Tibial nerve (tissue), 4 donors: ENCODE measurements at regions not wholly inside any gene's neighbourhood (a gene's known extent, or its start where the extent isn't known, plus 50 kb on each side); places are given as distances from the start of the nearest gene placed in this dataset.

Experiments
- DNase-seq, 2 donors: peaks; one replicate each; pipeline ENCODE4 v3.0.0-alpha.2; 2019; ENCODE audit warnings: low spot score in 2 of 2
- H3K27ac ChIP-seq, 4 donors: fragments of 200-600 bp; sonication (generic) in 3 of 4; one replicate each; pipeline ENCODE4 v1.5.1; 2017 to 2019; ENCODE audit warnings: mild to moderate bottlenecking in 1 of 4
- H3K27me3 ChIP-seq, 2 donors: fragments of 200-600 bp; sonication (generic) in 1 of 2; one replicate each; pipeline versions ENCODE4 v1.5.1 to v1.6.0; 2017 to 2019
- H3K36me3 ChIP-seq, 3 donors: fragments of 200-600 bp; sonication (generic); one replicate each; pipeline ENCODE4 v1.5.1; 2018 to 2019
- H3K4me1 ChIP-seq, 4 donors: fragments of 200-600 bp; sonication (generic) in 3 of 4; one replicate each; pipeline ENCODE4 v1.5.1; 2017 to 2019
- H3K4me3 ChIP-seq, 4 donors: fragments of 200-600 bp; sonication (generic) in 3 of 4; one replicate each; pipeline ENCODE4 v1.5.1; 2017 to 2019; ENCODE audit warnings: mild to moderate bottlenecking in 1 of 4, moderate library complexity in 1 of 4
- H3K9me3 ChIP-seq, 4 donors: fragments of 200-600 bp; sonication (generic) in 3 of 4; one replicate each; pipeline ENCODE4 v1.5.1; 2017 to 2019
- CTCF ChIP-seq, 5 experiments: fragments of 200-600 bp in 3 of 5; fragments of 450-650 bp in 2 of 5; sonication (generic) in 3 of 5; IDR thresholded peaks; one replicate each; pipeline ENCODE4 v1.5.1; 2016 to 2019; ENCODE audit warnings: antibody characterized with exemption in 5 of 5, mild to moderate bottlenecking in 3 of 5, moderate library complexity in 2 of 5
- EP300 ChIP-seq, 2 donors: sonication (generic); formaldehyde crosslinking; IDR thresholded peaks; one replicate each; pipeline ENCODE4 v1.6.1; 2017; ENCODE audit warnings: antibody characterized with exemption in 2 of 2, mild to moderate bottlenecking in 1 of 2
- POLR2A ChIP-seq, 2 donors: fragments of 450-650 bp; IDR thresholded peaks; one replicate each; pipeline ENCODE4 v1.6.1; 2017; ENCODE audit warnings: antibody characterized with exemption in 2 of 2, mild to moderate bottlenecking in 2 of 2, moderate library complexity in 2 of 2
- WGBS, 2 donors: methylation state at CpG; one replicate each; pipeline ENCODE4 v1.1.5; 2018; 5-methylcytosine and 5-hydroxymethylcytosine counted together

DNA sequence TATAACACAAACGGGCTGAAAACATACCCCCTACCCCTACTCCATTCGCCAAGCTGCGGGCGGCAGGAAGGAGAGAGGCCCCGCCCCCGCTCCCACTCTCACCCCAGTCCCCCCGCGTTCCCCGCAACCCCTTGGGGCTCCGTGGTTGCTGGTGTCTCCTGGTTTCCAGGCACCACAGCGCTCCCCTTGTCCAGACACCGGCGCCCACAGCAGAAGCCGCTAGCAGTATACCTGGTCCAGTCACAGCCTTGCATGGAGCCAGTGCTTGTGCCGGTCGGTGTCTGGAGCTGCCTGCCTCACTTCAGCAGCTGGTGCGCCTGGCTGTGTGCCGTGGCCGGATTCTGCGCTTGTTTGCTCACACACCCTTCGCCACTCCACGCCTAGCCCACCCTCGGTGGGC, 240.5 kb upstream of the DAB2 start:
- TF ChIP-seq EP300 (IDR thresholded peaks at IDR 0.05) (no peak), CTCF (IDR thresholded peaks at IDR 0.05) (no peak), POLR2A (IDR thresholded peaks at IDR 0.05) (no peak)
- Histone ChIP-seq H3K9me3 (peaks cover 0 to 5% (median 0%) of the 10 kb centered on the region in 4 donors), H3K36me3 (no peaks in the 10 kb centered on the region), H3K27ac (no peak overlapping the region), H3K4me1 (no peaks in the 10 kb centered on the region), H3K27me3 (no peaks in the 10 kb centered on the region), H3K4me3 (no peak overlapping the region)
- WGBS, 2 donors, result 92 to 93% methylated on average over 18 to 23 of the region's 23 CpGs
- DNase-seq, result no peak

DNA sequence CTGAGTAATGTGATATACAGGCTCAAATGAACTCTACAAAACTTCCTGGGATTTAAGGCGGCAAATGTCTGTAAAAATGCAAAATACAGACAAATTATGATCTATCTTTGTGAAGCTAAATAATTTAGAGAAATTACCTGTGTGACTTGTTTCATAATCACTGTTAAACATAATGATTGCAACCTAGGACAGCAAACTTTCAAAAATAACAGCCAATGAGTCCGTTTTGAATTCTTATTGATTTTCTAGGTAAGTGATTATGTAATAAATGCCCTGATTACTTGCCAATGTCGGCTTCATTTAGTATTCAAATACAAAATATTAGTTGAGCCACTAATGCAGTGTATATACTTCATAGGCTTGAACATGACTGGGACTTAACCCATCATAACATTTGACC, 238.2 kb upstream of the DAB2 start:
- H3K27me3 ChIP-seq, result no peaks in the 10 kb centered on the region
- H3K9me3 ChIP-seq, result peaks cover 0 to 5% (median 0%) of the 10 kb centered on the region in 4 donors
- no peak for TF ChIP-seq EP300 (IDR thresholded peaks at IDR 0.05)
- TF ChIP-seq POLR2A (IDR thresholded peaks at IDR 0.05), result no peak
- TF ChIP-seq CTCF (IDR thresholded peaks at IDR 0.05), result no peak
- DNase-seq, result no peak
- no peak overlapping the region for H3K4me3 ChIP-seq
- H3K27ac ChIP-seq, result no peak overlapping the region
- no peaks in the 10 kb centered on the region for H3K4me1 ChIP-seq
- no peaks in the 10 kb centered on the region for H3K36me3 ChIP-seq
- WGBS, 2 donors, result 88 to 90% methylated on average over 3 of the region's 3 CpGs

- no peak overlapping the region for H3K4me3 ChIP-seq
- TF ChIP-seq EP300 (IDR thresholded peaks at IDR 0.05) (no peak), CTCF (IDR thresholded peaks at IDR 0.05) (no peak), POLR2A (IDR thresholded peaks at IDR 0.05) (no peak)
- H3K27me3 ChIP-seq, result no peaks in the 10 kb centered on the region
- peaks cover 0 to 5% (median 0%) of the 10 kb centered on the region in 4 donors for H3K9me3 ChIP-seq
- no peak for DNase-seq
- H3K36me3 ChIP-seq, result no peaks in the 10 kb centered on the region
- H3K4me1 ChIP-seq, result peaks cover 0 to 4% (median 0%) of the 10 kb centered on the region in 4 donors
- no peak overlapping the region for H3K27ac ChIP-seq
These were observed 236.4 kb upstream of the DAB2 start for GRCh38 chr5:39661026-39661779.

DNA sequence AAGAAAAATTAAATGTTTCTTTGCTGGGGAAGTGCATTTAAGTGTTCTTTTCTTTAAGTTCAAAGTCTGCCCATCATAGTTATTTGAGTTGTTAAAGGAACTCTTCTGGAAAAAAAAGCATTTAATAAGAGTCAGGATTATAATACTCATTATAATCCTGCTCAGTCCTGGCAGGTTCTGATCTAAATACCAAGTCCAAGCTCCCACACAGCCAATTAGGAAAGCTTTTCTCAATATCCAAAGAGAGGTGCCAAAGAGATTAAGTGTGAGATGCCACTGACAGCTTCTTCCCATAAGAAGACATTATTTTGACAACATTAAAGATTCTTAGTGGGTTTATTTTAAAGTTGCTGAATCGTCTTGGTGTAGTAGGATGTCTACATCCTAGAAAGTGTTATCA, 235.2 kb upstream of the DAB2 start:
- peaks cover 0 to 1% (median 0%) of the 10 kb centered on the region in 4 donors for H3K9me3 ChIP-seq
- H3K27ac ChIP-seq, result no peak overlapping the region
- TF ChIP-seq POLR2A (IDR thresholded peaks at IDR 0.05), result no peak
- no peak for TF ChIP-seq EP300 (IDR thresholded peaks at IDR 0.05)
- TF ChIP-seq CTCF (IDR thresholded peaks at IDR 0.05), result no peak
- no peak for DNase-seq
- no peaks in the 10 kb centered on the region for H3K36me3 ChIP-seq
- WGBS, 2 donors, result 89 to 93% methylated on average over 1 of the region's 1 CpG
- no peaks in the 10 kb centered on the region for H3K27me3 ChIP-seq
- H3K4me1 ChIP-seq, result peaks cover 0 to 4% (median 0%) of the 10 kb centered on the region in 4 donors
- H3K4me3 ChIP-seq, result no peak overlapping the region

DNA sequence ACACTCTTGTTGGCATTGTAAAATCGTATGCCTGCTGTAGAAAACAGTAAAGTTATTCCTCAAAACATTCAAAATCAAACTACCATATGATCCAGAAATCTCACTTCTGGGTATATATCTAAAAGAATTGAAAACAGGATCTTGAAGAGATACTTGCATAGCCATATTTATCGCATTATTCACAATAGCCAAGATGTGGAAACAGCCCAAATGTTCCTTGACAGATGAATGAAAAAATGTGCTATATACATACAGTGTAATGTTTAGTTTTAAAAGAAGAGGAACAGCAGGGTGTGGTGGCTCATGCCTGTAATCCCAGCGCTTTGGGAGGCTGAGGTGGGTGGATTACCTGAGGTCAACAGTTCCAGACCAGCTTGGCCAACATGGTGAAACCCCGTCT, 234.1 kb upstream of the DAB2 start:
- no peaks in the 10 kb centered on the region for H3K27me3 ChIP-seq

More for the DNA sequence above, 234.1 kb upstream of the DAB2 start:
- no peak for DNase-seq
- TF ChIP-seq POLR2A (IDR thresholded peaks at IDR 0.05), result no peak
- TF ChIP-seq EP300 (IDR thresholded peaks at IDR 0.05), result no peak
- no peak for TF ChIP-seq CTCF (IDR thresholded peaks at IDR 0.05)
- Histone ChIP-seq H3K27ac (no peak overlapping the region), H3K4me3 (no peak overlapping the region), H3K36me3 (no peaks in the 10 kb centered on the region), H3K4me1 (peaks cover 0 to 4% (median 0%) of the 10 kb centered on the region in 4 donors), H3K9me3 (no peaks in the 10 kb centered on the region)
- WGBS, 2 donors, result 92% methylated on average over 4 of the region's 4 CpGs
